GM18873 (cell line): ENCODE measurements at regions not wholly inside any gene's neighbourhood (a gene's known extent, or its start where the extent isn't known, plus 50 kb on each side); places are given as distances from the start of the nearest gene placed in this dataset.

ENCODE experiments used
- ATAC-seq: cut with Tn5 transposase; IDR thresholded peaks from one replicate; pipeline ENCODE4 v1.9.1; 2021; ENCODE audit warnings: mild to moderate bottlenecking, moderate library complexity, moderate number of reproducible peaks; ENCODE audit not compliant: unreplicated experiment, low FRiP score

DNA sequence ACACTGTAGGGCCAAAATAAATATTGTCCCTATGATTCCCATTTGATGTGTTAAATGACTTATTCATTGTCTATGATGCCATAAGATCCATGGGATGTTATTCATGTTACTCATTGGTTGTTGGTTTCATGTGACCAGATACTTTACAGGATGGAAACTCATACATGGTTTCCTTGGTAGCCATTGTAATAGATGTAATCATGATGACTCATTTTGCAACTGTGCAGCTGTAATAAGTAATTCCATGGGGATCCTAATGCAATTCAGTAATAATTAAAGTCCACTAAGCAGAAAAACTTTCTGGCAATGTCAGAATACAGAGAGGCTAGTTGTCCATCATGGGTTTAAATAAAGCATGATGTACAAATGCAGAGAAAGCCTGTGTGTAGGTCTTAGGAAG lies 389.7 kb upstream of the NR3C2 start:
- no peak for ATAC-seq

- no peak for ATAC-seq
These were observed 386.1 kb upstream of the NR3C2 start for GRCh38 chr4:148828291-148828690.

- ATAC-seq = no peak
These were observed 385.6 kb upstream of the NR3C2 start for GRCh38 chr4:148827781-148828180.

DNA sequence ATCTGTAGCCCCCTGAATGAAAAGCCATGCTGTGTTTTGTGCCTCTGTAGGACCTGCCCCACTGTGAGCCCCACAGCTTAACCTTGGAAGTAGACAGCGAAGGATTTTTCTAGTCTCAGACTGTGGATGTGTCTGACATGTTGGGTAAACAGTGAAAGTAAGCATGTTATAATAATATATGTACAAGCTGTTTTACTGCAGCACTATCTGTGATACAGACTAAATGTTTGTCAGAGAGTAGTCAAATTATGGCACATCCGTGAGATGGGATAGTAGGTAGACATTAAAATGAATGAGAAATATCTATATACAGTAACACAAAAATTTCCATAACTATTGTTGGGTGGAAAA lies 381.2 kb upstream of the NR3C2 start:
- no peak for ATAC-seq

DNA sequence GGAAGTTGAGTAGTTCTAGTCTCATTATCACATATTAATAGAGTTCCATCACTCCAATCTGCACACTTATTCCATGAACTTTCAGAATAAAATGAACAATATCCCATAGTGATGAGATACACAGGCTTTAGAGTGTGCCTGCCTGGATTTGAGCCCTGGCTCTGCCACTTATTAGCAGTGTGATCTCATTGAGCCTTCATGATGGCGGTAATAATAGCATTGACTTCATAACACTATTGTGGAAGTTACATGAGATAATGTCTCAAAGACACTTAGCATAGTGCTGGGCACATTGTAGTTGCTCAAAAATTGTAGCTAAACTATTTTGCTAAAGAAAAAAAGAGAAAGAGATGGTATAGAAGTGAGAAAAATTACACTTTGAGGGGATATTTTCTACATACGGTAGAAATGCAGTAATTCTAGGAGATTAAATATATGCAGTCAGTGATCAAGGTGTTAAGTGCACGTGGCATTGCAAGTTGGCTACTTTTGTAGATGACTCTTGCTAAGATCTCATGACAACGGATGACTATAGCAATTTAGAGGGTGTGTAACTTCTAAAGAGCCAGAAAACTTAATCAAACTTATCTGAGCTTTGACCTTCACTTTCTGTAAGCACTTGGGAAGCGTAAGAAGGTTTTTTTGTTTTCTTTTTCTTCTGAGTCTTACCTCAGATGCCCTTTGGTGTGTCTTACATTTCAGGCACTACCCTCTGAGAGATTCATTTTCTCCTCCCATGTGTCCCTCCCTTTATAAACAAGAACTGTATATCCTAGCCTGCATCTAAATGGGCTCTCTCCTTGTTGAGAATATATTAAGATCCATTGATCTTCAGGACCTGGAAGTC lies 380.6 kb upstream of the NR3C2 start:
- ATAC-seq = no peak

- no peak for ATAC-seq
These were observed 371.8 kb upstream of the NR3C2 start for GRCh38 chr4:148814030-148814429.

DNA sequence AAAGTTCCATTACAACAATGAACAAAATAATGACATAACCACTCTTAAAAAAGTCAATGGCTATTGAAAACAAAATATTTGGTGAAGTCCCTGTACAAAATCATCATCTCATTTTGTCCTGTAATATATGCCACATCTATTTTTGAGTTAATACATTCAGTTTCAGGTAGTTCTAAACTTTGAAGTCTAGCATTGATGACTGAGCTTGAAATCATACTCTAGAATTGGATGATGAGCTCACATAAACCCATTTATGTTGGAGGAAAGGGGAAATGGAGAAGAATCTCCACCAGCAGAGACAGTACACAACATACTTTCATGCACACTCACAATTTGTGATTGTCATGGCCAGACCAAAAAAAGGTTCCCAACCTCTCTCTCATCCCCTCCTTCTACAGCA lies 371.1 kb upstream of the NR3C2 start:
- ATAC-seq = no peak

- ATAC-seq = no peak
These were observed 369.9 kb upstream of the NR3C2 start for GRCh38 chr4:148812101-148812500.

- ATAC-seq = no peak
These were observed 368.2 kb upstream of the NR3C2 start for GRCh38 chr4:148810461-148810860.

- ATAC-seq = no peak
These were observed 366.2 kb upstream of the NR3C2 start for GRCh38 chr4:148808416-148808815.

DNA sequence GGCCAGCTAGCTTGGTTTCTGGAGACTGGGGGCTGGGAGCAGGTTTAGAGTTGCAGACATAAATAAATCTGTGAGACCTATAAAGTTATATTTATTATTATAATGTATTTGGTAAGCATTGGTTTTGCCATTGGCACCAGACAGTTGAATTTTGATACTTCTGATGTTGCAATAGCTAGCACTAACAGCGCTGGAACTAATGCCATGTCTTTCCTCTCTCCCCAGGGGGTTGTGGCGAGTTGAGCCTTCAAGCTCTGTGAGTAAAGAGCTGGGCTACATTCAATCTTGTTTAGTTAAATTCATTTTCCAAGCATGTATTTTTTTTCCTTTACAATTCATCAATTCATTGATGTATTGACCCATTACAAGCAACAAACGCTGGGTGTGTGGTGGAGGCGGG lies 358.7 kb upstream of the NR3C2 start:
- no peak for ATAC-seq

DNA sequence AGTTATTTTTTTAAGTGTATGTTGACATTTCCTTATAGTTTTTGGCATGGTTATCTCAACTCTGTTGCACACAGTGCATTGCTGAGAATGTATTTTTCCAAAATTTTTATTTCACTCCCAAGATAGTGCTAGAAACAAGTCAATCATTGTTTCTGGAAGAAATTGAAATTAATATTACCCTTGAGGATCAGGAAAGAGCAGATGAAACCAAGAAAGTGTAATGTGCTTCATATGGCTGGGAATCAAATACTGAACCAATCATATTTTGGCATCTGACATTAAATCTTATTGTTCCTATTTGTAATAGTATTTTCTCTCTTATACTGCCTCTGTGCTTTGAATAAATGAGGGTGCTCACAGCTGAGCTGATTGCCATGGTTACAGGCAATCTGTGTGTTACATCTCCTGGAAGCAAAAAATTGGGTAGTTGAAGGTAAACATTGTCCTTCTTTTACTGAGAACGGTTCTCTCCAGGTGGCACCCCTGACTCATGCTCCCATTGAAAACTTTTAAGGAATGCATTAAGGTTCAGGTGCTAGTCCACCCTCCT lies 358.2 kb upstream of the NR3C2 start:
- ATAC-seq = no peak

DNA sequence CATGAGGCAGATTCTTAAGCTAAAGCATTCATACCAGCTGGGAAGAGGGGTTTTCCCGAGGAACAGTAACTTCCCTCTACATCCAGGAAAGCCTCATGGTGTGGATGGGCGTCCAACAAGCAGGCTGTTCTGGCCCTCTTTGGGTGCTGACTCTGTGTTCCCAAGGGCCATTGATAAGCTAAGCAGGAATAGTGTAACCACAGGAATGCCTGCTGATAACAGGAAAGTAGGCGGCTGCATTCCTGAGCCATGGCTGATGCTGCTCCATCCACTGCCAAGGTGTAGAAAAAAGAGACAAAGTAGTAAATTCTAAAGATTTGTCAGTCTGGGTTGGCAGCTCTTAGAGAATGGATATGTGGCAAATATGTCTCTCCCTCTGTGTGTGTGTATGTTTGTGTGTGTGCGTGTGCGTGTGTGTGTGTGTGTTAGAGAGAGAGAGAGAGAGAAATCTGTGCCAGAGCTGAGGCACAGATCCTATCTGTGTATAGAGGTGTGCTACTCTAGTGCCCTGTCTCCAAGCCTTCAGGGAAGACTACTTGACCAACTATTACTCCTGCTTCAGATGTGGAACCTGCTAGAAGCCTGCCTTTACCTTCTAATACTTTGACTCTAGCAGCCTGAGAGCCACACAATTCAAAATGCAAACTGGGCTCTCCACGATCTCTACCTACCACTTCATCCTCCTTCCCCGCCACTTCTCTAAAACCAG lies 353.1 kb upstream of the NR3C2 start:
- ATAC-seq = no peak

- no peak for ATAC-seq
These were observed 351.0 kb upstream of the NR3C2 start for GRCh38 chr4:148793221-148793620.

- ATAC-seq = no peak
These were observed 348.5 kb upstream of the NR3C2 start for GRCh38 chr4:148790691-148791090.

DNA sequence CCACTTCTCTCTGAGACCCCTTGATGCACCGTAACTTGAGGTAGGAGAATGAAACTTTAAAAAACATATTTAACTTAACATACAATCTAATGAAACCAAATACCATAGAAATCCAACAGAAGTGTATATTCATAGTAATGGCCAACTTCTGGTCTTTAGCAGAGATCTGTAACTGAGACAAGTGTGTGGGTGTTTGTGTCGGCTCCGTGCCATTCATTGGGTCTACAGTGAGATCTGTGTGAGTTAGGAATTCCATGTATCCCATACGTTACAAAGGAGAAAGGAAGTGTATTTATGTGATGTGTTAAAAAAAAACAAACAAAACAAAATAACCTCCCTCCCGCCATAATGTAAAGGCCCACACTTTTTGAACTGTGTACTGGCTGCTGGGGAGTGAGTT lies 348.0 kb upstream of the NR3C2 start:
- ATAC-seq = no peak

DNA sequence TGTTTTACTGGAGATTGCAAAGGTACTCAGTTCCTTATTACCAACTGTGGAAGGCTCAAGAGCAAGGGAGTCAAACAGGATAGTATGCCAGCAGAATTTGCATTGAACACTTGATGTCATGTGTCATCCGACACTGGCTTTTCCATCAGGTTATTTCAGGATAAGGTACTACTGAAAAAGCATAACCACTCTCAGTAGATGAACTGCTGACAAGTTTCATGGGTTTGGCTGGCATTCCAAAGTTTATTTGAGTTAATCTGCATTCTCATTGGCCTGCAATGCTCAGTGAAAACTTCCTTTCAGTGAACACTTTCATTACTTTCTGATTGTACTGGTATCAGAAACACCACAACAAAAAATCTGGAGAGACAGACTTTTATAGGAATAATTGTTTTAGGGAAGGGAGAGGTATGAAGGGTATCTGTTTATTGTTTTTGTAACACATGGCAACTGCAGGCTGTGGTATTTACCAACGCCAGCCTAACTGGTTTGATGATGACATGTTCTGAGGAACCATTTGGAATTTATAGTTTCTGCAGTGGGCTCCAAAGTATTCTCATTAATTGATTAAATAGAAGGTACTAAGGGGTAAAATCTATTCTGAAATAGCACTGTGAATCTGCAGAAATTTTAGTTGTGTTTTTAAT lies 345.7 kb upstream of the NR3C2 start:
- no peak for ATAC-seq

GRCh38 chr4:148787285-148787684 lies 345.1 kb upstream of the NR3C2 start:
- ATAC-seq = no peak

- ATAC-seq = no peak
These were observed 344.5 kb upstream of the NR3C2 start for GRCh38 chr4:148786699-148787098.

DNA sequence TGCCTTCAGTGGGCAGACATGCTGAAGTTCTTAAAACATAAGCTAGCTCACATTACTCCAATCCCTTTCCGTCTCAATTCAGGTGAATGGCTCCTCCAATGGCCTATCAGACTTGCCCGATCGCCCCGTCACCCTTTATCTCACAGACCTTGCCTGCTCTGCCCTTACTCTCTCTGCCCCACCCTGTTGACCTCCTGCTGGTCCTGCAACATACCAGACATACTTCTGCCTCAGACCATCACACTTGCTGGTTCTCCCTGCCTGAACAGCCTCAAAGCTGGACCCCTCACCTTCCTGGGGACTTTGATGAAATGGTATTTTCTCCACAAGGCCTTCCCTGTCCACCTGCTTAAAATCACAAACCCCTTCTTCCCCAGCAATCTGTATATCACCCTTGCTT lies 340.1 kb upstream of the NR3C2 start:
- no peak for ATAC-seq

DNA sequence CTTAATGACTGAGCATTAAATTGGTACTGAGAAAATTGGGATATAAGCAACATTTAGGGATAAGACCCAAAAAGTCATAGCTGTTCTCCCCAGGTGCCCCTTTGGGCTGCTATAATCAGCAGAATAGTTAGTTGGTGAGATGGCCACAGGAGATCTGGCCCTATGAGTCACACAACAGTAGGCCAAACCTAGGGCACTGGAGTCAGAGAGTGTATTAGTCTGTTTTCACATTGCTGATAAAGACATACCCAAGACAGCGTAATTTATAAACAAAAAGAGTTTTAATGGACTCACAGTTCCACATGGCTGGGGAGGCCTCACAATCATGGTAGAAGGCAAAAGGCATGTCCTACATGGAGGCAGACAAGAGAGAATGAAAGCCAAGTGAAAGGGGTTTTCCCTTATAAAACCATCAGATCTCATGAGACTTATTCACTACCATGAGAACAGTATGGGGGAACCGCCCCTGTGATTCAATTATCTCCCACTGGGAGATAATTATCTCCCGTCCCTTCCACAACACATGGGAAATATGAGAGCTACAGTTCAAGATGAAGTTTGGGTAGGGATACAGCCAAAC lies 338.3 kb upstream of the NR3C2 start:
- ATAC-seq = no peak
